NB4 (cell line): ENCODE measurements at regions not wholly inside any gene's neighbourhood (a gene's known extent, or its start where the extent isn't known, plus 50 kb on each side); places are given as distances from the start of the nearest gene placed in this dataset.

Experiments
- POLR2A ChIP-seq: IDR thresholded peaks from 2 replicates; pipeline ENCODE4 v1.6.1; 2011; ENCODE audit warnings: mild to moderate bottlenecking; ENCODE audit not compliant: insufficient read length; ENCODE audit errors: extremely low read depth
- TF ChIP-seq, protein P1 (sequence below): IDR thresholded peaks from one replicate; pipeline ENCODE4 v1.5.1; 2012; ENCODE audit warnings: low read depth, low read length

DNA sequence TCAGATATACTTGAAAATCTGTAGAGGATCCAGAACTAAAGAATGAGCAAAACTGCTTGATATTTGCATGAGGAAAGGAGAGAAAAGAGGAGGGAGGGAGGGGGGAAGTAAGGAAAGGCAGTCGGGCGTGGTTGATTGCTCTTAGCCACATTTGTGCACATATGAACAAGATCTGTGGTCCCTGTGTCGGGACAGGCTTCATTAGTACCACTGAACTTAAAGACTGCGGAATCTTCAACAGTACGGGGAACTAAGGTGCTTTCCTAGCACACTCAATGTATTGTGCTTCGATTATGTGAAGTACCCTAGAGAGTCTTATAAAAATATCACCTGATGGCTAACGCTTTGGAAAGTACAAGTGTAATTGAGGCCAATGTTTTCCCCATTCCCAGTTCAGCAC lies 59.9 kb downstream of the ZBTB18 start:
- TF ChIP-seq, protein P1, sequence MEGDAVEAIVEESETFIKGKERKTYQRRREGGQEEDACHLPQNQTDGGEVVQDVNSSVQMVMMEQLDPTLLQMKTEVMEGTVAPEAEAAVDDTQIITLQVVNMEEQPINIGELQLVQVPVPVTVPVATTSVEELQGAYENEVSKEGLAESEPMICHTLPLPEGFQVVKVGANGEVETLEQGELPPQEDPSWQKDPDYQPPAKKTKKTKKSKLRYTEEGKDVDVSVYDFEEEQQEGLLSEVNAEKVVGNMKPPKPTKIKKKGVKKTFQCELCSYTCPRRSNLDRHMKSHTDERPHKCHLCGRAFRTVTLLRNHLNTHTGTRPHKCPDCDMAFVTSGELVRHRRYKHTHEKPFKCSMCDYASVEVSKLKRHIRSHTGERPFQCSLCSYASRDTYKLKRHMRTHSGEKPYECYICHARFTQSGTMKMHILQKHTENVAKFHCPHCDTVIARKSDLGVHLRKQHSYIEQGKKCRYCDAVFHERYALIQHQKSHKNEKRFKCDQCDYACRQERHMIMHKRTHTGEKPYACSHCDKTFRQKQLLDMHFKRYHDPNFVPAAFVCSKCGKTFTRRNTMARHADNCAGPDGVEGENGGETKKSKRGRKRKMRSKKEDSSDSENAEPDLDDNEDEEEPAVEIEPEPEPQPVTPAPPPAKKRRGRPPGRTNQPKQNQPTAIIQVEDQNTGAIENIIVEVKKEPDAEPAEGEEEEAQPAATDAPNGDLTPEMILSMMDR = no peak
- TF ChIP-seq POLR2A = no peak
